GM10266 (cell line): ENCODE measurements at regions not wholly inside any gene's neighbourhood (a gene's known extent, or its start where the extent isn't known, plus 50 kb on each side); places are given as distances from the start of the nearest gene placed in this dataset.

Experiments used
- DNase-seq: peaks from one replicate; pipeline ENCODE4 v3.0.0; 2012; ENCODE audit errors: extremely low spot score
- CTCF ChIP-seq: IDR thresholded peaks from 2 replicates; pipeline ENCODE4 v1.5.1; 2012; ENCODE audit warnings: mild to moderate bottlenecking, low read depth; ENCODE audit not compliant: control insufficient read depth, insufficient read depth; ENCODE audit errors: missing control alignments

GRCh38 chr10:27440478-27440877 is 63.6 kb upstream of the RAB18 start:
- TF ChIP-seq CTCF: no peak
- DNase-seq: no peak

DNA sequence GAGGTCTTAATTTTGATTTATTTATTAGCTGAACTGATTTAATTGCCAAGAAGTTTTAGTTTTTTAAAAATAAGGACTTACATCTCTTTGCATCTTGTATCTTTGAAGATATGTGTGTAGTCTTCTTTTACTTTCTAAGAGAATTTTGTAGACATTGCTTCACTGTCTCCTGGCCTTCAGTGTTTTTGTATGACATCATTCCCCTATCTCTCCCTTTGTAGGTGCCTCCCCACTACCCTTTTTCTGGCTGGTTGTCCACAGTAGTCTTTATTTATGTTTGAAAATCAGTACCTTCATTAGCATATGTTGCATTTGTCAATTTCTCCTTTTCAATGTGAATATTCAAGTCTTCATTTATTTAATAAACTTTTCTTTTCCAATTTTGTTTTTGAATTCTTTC is 64.1 kb upstream of the RAB18 start:
- DNase-seq: no peak
- no peak for TF ChIP-seq CTCF

GRCh38 chr10:27439101-27439500 is 65.0 kb upstream of the RAB18 start:
- no peak for DNase-seq
- no peak for TF ChIP-seq CTCF

GRCh38 chr10:27437775-27438174 is 66.3 kb upstream of the RAB18 start:
- no peak for TF ChIP-seq CTCF
- DNase-seq: no peak

- no peak for DNase-seq
- TF ChIP-seq CTCF: no peak
These were observed 67.4 kb upstream of the RAB18 start for GRCh38 chr10:27436710-27437109.

GRCh38 chr10:27433976-27434375 is 70.1 kb upstream of the RAB18 start:
- no peak for DNase-seq
- no peak for TF ChIP-seq CTCF

DNA sequence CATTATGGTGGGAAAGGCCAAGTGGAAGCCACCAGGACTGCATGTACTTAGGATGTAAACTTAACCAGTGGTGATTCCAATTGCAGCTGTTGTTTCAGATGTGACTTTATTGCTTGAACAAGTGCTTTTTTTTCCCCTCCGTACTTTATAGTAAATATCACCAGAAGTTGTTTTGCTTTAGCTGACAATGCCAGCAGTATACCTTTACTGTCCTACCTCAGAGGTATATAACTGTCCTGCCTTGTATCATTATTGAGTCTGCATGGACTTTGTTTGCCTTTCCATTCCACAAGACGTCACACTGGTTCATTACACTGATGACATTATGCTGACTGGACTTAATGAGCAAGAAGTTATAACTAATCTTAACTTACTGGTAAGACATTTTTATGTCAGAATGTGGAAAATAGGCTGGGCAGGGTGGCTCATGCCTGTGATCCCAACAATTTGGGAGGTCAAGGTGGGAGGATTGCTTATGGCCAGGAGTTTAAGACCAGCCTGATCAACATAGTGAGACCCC is 77.1 kb upstream of the RAB18 start:
- no peak for DNase-seq
- TF ChIP-seq CTCF: no peak
